ENCODE measurements at regions not wholly inside any gene's neighbourhood (a gene's known extent, or its start where the extent isn't known, plus 50 kb on each side); places are given as distances from the start of the nearest gene placed in this dataset.

DNA sequence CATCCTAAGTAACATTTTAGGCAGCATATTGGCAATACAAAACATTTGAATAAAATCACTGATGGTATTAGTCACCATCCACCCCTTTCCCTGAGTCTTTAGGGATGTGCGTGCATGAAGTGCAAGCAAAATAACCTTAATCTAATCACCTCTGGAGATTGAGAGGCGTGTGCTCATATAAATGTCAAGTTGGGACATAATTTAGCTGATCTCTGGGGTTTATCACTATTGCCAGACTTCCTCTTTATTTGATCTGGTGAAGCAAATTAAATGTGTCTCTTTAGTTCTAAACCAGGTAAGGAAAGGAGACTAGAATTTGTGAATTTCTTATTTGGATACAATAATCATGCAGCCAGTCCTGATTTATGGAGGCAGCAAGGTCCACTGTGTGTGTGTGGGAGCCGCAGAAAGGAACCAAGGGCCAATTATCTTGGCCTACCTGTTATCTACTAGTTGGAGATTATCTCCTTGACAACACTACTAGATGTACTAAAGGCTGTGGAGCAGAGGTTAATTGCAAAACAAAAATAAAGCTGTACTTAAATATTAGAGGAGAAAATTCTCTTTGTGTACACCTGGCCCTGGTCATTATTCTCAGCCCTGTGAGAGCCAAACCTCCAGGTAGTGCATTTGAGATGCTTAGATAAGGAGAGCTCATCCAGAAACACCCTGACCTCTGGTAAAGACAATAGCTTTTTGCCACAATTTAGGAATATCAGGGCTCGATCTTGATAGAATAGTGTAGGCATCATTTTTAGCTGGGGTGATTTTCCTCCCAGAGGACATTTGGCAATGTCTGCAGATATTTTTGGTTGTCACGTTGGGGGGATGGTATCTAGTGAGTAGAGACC, 78.2 kb downstream of the HRH4 start (continued):
- TF ChIP-seq, protein P1, sequence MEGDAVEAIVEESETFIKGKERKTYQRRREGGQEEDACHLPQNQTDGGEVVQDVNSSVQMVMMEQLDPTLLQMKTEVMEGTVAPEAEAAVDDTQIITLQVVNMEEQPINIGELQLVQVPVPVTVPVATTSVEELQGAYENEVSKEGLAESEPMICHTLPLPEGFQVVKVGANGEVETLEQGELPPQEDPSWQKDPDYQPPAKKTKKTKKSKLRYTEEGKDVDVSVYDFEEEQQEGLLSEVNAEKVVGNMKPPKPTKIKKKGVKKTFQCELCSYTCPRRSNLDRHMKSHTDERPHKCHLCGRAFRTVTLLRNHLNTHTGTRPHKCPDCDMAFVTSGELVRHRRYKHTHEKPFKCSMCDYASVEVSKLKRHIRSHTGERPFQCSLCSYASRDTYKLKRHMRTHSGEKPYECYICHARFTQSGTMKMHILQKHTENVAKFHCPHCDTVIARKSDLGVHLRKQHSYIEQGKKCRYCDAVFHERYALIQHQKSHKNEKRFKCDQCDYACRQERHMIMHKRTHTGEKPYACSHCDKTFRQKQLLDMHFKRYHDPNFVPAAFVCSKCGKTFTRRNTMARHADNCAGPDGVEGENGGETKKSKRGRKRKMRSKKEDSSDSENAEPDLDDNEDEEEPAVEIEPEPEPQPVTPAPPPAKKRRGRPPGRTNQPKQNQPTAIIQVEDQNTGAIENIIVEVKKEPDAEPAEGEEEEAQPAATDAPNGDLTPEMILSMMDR (IDR thresholded peaks at IDR 0.05; ENCODE audit: low read depth, low read length, missing input control), result no peak

DNA sequence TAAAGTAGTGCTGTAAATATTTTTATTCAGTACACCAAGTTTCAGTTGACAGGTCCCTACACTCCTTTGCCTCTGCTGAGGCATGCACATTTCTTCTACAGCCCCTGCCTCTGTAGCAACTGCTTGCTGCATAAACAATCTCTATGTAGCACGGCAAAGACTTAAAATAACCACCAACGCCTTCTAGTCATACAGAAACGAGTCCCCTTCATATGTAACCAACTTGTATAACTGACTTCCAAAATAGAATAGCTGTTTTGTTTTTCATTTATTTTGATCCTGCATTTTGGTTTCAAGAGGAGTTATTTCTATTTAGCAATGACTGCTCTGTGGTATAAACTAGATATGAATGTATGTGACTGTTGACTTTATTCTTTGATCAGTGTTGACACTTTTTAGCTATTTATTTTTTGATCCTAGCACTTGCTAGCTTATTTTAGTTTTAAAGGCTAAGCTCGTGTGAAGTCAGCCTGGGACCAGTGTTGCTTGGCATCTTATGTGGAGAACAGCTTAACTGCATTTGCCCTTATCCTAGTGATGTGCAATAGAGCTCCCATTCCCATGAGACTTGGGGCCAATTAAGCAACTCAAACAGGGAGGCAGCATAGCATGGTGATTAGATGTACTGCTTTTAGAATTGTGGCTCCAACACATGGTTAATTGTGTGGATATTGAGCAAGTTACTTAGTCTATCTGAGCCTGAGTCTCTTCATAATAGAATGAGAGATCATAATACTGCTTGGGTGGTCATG, 79.6 kb downstream of the HRH4 start:
- Histone ChIP-seq H3K9me3 (ENCODE audit: control insufficient read depth in 4 of 4, low read length in 3 of 4) (no peaks in the 10 kb centered on the region), H3K9ac (ENCODE audit: low read depth in 1 of 2, low read length in 2 of 2) (no peak overlapping the region), H3K4me3 (ENCODE audit: low read depth in 1 of 3, low read length in 3 of 3) (no peak overlapping the region), H3K4me1 (ENCODE audit: control insufficient read depth in 4 of 4, insufficient read depth in 4 of 4, low read length in 3 of 4) (no peaks in the 10 kb centered on the region), H3K27ac (ENCODE audit: low read depth in 1 of 2, low read length in 2 of 2) (no peak overlapping the region), H3K36me3 (ENCODE audit: control insufficient read depth in 4 of 4, insufficient read depth in 3 of 4, low read depth in 1 of 4, low read length in 3 of 4) (no peaks in the 10 kb centered on the region), H3K27me3 (ENCODE audit: control insufficient read depth in 4 of 4, insufficient read depth in 4 of 4, low read length in 3 of 4) (peaks cover 0 to 5% (median 0%) of the 10 kb centered on the region in 4 donors)
- DNase-seq (ENCODE audit: low spot score), result no peak
- TF ChIP-seq JUND (IDR thresholded peaks at IDR 0.05) (no peak), SP1 (IDR thresholded peaks at IDR 0.05) (no peak), NR2F2 (IDR thresholded peaks at IDR 0.05) (no peak), FOXA1 (IDR thresholded peaks at IDR 0.05) (no peak), RXRA (IDR thresholded peaks at IDR 0.05) (no peak), TAF1 (conservative IDR thresholded peaks at IDR 0.05) (no peak), FOXA2 (IDR thresholded peaks at IDR 0.05) (no peak), YY1 (IDR thresholded peaks at IDR 0.05) (no peak), RAD21 (IDR thresholded peaks at IDR 0.05) (no peak), GABPA (IDR thresholded peaks at IDR 0.05 in 1 of 2, conservative IDR thresholded peaks at IDR 0.05 in 1 of 2) (no peak), HNF4A (conservative IDR thresholded peaks at IDR 0.05) (no peak)
- TF ChIP-seq, protein P2, sequence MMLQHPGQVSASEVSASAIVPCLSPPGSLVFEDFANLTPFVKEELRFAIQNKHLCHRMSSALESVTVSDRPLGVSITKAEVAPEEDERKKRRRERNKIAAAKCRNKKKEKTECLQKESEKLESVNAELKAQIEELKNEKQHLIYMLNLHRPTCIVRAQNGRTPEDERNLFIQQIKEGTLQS (IDR thresholded peaks at IDR 0.05), result no peak
- TF ChIP-seq, protein P3, sequence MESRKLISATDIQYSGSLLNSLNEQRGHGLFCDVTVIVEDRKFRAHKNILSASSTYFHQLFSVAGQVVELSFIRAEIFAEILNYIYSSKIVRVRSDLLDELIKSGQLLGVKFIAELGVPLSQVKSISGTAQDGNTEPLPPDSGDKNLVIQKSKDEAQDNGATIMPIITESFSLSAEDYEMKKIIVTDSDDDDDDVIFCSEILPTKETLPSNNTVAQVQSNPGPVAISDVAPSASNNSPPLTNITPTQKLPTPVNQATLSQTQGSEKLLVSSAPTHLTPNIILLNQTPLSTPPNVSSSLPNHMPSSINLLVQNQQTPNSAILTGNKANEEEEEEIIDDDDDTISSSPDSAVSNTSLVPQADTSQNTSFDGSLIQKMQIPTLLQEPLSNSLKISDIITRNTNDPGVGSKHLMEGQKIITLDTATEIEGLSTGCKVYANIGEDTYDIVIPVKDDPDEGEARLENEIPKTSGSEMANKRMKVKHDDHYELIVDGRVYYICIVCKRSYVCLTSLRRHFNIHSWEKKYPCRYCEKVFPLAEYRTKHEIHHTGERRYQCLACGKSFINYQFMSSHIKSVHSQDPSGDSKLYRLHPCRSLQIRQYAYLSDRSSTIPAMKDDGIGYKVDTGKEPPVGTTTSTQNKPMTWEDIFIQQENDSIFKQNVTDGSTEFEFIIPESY (IDR thresholded peaks at IDR 0.05), result no peak
- TF ChIP-seq, protein P4, sequence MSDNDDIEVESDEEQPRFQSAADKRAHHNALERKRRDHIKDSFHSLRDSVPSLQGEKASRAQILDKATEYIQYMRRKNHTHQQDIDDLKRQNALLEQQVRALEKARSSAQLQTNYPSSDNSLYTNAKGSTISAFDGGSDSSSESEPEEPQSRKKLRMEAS (IDR thresholded peaks at IDR 0.05), result no peak
- TF ChIP-seq, protein P5, sequence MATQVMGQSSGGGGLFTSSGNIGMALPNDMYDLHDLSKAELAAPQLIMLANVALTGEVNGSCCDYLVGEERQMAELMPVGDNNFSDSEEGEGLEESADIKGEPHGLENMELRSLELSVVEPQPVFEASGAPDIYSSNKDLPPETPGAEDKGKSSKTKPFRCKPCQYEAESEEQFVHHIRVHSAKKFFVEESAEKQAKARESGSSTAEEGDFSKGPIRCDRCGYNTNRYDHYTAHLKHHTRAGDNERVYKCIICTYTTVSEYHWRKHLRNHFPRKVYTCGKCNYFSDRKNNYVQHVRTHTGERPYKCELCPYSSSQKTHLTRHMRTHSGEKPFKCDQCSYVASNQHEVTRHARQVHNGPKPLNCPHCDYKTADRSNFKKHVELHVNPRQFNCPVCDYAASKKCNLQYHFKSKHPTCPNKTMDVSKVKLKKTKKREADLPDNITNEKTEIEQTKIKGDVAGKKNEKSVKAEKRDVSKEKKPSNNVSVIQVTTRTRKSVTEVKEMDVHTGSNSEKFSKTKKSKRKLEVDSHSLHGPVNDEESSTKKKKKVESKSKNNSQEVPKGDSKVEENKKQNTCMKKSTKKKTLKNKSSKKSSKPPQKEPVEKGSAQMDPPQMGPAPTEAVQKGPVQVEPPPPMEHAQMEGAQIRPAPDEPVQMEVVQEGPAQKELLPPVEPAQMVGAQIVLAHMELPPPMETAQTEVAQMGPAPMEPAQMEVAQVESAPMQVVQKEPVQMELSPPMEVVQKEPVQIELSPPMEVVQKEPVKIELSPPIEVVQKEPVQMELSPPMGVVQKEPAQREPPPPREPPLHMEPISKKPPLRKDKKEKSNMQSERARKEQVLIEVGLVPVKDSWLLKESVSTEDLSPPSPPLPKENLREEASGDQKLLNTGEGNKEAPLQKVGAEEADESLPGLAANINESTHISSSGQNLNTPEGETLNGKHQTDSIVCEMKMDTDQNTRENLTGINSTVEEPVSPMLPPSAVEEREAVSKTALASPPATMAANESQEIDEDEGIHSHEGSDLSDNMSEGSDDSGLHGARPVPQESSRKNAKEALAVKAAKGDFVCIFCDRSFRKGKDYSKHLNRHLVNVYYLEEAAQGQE (IDR thresholded peaks at IDR 0.05), result no peak
- TF ChIP-seq, protein P1 (IDR thresholded peaks at IDR 0.05; ENCODE audit: low read depth, low read length, missing input control), result no peak
- 67% methylated on average over 4 of the region's 4 CpGs for WGBS

Measured in liver (tissue), 8 donors.